ENCODE measurements at regions not wholly inside any gene's neighbourhood (a gene's known extent, or its start where the extent isn't known, plus 50 kb on each side); places are given as distances from the start of the nearest gene placed in this dataset.
A peak's percentile ranks its signal among the peaks of the same experiment; 100 is the strongest.

DNA sequence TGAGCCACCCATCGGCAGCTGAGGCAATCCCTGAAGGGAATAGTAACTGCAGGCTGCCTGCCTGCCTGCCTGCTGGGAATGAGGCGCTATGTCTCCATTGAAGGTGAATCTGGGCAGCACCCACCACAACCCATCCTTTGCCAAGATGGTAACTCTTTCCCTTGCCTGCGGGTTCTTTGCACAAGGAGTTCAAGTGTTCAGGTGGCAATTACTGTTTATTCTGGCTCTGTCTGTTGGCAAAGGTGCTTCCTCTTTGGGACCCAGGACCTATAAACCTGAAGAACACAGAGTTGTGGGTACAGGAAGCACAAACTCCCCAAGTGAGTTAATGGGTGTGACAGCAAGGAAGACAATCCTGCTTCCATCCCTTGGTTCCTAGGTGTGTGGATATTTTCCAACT, 448.1 kb upstream of the ZNF507 start:
- no peak for DNase-seq

DNA sequence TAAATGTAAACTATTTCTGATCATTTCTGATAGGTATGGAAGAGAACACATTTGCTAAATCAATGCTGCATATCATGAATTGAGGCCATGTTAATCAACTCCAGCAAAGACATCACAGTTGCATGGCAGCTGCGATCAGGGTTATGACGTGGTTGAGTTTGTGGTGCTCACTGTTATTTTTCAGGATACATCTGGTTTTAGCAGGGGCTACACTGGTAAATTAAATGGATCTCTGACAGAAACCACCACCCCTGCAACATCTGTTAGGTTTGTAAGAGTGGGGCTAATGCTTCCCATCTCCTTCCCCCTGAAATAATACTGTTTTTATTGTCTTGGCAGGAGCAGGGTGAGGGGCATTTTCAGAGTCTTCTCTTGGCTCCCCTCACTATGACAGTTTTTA, 444.4 kb upstream of the ZNF507 start:
- DNase-seq, result no peak

DNA sequence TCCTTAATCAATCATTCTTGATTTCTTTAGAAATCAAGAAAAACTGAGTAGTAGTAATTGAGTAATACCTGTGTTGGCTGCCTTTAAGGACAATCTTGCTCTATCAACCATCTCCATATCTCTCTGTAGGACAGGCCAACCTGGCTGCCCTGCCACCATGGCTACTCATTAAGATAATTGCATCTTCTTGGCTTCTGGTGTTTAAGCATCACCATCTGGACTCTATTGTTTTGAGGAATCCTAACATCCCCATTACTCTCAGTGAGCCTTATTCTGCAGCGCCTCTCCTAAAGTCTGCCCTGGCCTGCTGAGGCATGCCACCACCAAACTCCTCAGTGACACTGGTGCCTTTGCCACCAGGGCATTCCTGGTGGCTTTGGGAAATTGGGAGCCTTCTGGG, 442.6 kb upstream of the ZNF507 start:
- DNase-seq, result no peak

DNA sequence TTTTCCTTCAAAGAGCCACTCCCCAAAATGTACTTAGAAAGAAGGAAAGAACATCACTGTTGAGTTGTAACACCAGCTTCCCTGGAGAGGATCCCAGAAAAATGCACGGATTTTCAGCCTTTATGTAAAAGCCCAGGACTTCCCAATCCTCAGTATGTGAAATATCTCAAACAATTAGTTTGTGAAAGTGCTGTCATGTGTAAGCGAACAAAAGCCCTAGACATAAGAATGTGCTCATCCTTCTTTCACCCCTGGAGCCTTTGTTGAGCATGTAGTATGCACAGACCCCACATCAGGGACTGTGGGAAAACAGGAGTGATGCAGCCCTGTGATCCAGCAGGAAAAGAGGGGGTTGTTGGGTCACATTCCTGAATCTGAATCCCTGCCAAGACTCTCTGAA, 441.4 kb upstream of the ZNF507 start:
- peak; percentile 16 for DNase-seq

- DNase-seq, result peak; percentile 38
Measured at GRCh38 chr19:31906111-31906871, 439.1 kb upstream of the ZNF507 start.

- DNase-seq, result no peak
Measured at GRCh38 chr19:31907661-31908060, 437.7 kb upstream of the ZNF507 start.

DNA sequence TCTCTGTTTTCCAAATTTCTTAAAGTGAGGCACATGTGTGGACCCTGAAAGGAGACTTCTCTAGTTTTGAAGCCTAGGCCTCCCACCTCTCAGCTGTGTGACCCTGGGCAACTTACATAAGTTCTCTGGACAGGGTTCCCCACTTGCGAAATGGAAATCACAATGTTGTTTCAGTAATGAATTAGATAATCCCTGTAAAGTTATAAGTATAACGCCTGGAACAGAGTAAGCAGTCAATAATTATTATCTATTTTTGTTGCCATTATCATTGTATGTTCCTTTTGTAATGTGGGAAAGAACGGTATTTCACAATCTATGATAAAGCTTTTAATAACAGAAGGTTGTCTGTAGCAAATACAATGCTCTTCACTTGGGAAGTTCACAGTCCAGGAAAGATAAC, 437.3 kb upstream of the ZNF507 start:
- DNase-seq, result no peak

DNA sequence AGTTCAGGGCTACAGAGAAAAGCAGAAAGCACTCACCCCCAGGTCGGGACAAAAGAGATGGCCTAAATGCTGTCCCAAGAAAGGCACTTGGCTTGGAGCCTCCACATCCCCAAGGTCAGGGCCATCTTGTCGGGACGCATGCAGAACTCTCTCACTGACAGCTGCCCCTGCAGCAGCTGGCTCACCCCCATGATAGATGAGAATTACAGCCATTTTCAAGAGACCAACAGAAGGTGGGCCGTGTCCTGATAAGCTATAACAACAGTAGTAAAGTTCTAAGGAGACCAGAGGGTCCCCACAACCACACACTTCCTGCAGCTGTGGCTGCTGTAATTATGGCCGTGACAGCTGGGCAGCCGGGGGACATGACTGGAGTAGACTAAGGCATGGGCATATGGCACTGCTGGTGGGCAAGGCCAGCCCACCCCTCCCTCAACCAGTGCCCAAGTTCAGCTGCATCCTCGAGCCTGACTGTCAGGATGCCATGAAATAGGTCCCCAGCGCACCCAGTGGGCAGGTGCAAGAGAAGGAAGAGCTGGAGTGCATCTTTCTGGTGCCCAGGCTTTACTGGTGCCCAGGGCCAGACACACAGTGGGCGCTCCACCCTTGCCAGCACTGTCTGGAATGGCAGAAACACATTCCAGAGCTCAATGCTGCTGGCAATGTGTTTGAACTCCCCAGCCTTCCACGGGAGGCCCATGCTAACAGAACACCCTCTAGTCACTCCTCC, 436.7 kb upstream of the ZNF507 start:
- no peak for DNase-seq

- no peak for DNase-seq
Measured at GRCh38 chr19:31910224-31910623, 435.2 kb upstream of the ZNF507 start.

- no peak for DNase-seq
Measured at GRCh38 chr19:31911577-31911976, 433.8 kb upstream of the ZNF507 start.

GRCh38 chr19:31913103-31913661, 432.2 kb upstream of the ZNF507 start:
- no peak for DNase-seq

DNA sequence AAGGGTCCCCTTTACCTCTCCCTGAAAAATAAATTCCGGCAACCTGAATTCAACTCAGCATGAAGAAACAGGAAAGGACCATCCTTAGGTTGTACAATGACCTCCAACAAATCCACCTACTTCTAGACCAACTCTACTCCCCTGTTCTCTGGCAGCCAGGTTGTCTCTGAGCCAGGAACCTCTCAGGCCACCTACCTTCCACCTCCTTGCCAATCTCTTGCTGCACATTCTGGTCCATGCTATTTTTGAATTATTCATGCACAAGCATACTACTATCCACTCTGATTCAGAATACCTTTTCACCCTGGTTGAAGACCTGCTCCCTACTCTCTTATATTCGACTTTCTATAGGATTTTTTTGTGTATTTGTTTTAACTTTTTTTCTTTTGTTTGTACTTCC, 415.0 kb upstream of the ZNF507 start:
- DNase-seq, result no peak

- DNase-seq, result no peak
Measured at GRCh38 chr19:31937983-31938382, 407.4 kb upstream of the ZNF507 start.

- DNase-seq, result peak; percentile 70
Measured at GRCh38 chr19:31938675-31939074, 406.7 kb upstream of the ZNF507 start.

DNA sequence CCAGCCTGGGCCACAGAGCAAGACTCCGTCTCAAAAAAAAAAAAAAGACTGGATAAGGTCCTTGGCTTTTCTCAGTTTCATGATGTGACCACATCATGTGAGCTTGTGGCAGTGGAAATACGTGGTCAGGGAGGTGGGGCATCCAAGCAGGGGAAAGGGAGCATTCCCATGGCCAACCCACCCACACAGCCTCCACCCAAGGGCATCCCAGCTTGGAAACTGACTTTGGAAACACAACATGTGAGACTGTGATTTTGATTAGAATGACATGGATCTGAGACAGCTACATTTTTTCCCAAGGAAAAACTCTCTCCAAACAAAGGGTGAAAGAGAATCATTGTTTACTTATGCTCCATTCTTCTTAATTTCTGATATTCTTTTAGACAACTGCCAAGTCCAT, 405.0 kb upstream of the ZNF507 start:
- no peak for DNase-seq

- no peak for DNase-seq
Measured at GRCh38 chr19:31943191-31943661, 402.2 kb upstream of the ZNF507 start.

- no peak for DNase-seq
Measured at GRCh38 chr19:31943778-31944177, 401.6 kb upstream of the ZNF507 start.

- no peak for DNase-seq
Measured at GRCh38 chr19:31944326-31944725, 401.1 kb upstream of the ZNF507 start.

DNA sequence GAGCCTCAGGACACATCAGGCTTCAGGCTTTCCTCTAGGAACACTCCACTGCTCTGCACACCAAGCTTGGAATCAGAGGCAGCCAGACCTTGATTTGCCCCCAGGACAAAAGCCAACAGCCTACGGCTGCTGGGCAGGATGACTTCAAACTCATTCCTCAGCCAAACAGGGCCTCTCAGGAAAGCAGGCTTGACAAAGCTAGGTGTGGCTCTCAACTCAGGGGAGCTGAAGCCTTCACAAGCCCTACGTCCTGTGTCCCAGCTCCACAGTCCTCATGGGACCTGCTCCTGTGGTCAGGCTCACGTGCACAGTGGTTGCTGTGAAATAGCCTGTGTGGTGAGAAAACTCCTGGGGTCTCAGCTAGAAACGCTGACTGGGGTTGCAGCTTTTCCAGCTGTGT, 398.9 kb upstream of the ZNF507 start:
- no peak for DNase-seq

- DNase-seq, result no peak
Measured at GRCh38 chr19:31947436-31948115, 397.8 kb upstream of the ZNF507 start.

DNA sequence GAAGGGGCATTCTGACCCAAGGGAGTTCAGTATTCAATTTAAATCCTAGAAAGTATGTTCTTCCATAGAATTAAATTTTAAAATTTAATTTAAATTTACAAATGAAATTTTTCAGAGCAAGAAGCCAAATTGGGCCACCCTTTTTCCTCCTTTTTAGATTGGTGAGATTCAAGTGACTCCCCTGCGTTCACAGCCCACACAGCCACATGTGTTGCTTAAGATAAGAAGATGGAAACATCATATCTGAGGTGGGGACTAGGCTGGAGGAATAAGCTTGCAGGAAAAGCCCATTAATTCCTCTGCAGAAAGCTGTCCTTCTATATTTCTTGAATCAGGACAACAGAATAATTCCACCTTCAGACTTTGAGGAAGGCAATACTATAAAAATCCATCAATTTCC, 392.7 kb upstream of the ZNF507 start:
- DNase-seq, result no peak

GRCh38 chr19:31955061-31955460, 390.3 kb upstream of the ZNF507 start:
- no peak for DNase-seq

DNA sequence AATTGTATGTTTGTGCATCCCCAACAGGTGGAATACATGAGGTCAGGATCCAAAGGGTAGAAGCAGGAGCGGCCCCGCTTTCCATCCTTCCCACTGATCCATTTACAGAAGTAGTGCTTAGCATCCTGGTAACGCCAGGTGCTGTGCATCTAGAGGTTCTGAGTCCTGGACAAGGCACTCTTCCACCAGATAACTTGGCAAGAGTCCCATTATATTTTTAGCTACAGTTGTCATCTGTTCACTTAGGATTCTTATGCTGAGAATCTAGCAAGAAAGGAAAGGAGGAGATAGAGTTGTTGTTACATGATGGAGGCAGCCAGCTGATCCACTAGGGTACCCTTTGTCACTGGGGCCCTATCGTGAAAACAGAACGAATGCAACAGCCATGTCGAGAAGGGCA, 389.5 kb upstream of the ZNF507 start:
- no peak for DNase-seq
